T-helper 2 cell treated with Interferon-gamma antibody and Interleukin-4, amounts not matched to agents 5 μg/mL and 100 μg/mL, for 36 hours (primary cell): ENCODE measurements at regions not wholly inside any gene's neighbourhood (a gene's known extent, or its start where the extent isn't known, plus 50 kb on each side); places are given as distances from the start of the nearest gene placed in this dataset.

ENCODE experiments used
- DNase-seq: peaks from one replicate; pipeline ENCODE4 v3.0.0; 2021; ENCODE audit warnings: low spot score
- H3K27ac Mint-ChIP-seq: one replicate; pipeline ENCODE4 v1.8.0; 2021; ENCODE audit warnings: mild to moderate bottlenecking, mixed read lengths
- H3K27me3 Mint-ChIP-seq: one replicate; pipeline ENCODE4 v1.8.0; 2021; ENCODE audit warnings: low read depth, mixed read lengths
- H3K36me3 Mint-ChIP-seq: one replicate; pipeline ENCODE4 v1.8.0; 2021; ENCODE audit warnings: low read depth, mixed read lengths
- H3K4me1 Mint-ChIP-seq: one replicate; pipeline ENCODE4 v1.8.0; 2021; ENCODE audit warnings: low read depth, mixed read lengths
- H3K4me3 Mint-ChIP-seq: one replicate; pipeline ENCODE4 v1.8.0; 2022; ENCODE audit warnings: mild to moderate bottlenecking, moderate library complexity, mixed read lengths
- H3K9me3 Mint-ChIP-seq: one replicate; pipeline ENCODE4 v1.8.0; 2021; ENCODE audit warnings: mixed read lengths

DNA sequence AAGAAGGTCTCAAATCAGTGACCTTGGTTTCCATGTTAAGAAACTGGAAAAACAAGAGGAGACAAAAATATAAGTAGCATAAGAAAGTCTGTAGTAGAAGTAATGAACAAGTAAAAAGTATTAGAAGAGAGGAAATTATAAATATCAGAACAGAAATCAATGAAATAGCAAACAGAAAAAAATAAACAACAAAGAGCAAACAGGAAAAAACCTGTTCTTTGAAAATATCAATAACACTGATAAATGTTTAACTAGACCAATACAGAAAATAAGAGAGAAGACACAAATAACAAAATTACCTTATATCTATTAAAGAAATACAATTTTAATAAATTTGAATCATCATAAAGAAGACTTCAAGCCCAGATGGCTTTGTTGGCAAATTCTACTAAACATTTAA lies 113.3 kb downstream of the MAIP1 start:
- H3K4me3 Mint-ChIP-seq = no peak overlapping the region
- no peak overlapping the region for H3K27ac Mint-ChIP-seq
- H3K36me3 Mint-ChIP-seq = no peaks in the 10 kb centered on the region
- no peak for DNase-seq
- peaks cover 9% of the 10 kb centered on the region for H3K9me3 Mint-ChIP-seq
- peaks cover 2% of the 10 kb centered on the region for H3K27me3 Mint-ChIP-seq
- H3K4me1 Mint-ChIP-seq = no peaks in the 10 kb centered on the region

- peaks cover 13% of the 10 kb centered on the region for H3K27me3 Mint-ChIP-seq
- H3K27ac Mint-ChIP-seq = no peak overlapping the region
- no peak overlapping the region for H3K4me3 Mint-ChIP-seq
- DNase-seq = no peak
- H3K9me3 Mint-ChIP-seq = peaks cover 4% of the 10 kb centered on the region
- H3K4me1 Mint-ChIP-seq = no peaks in the 10 kb centered on the region
- H3K36me3 Mint-ChIP-seq = no peaks in the 10 kb centered on the region
Measured at GRCh38 chr2:200077210-200077650, 121.8 kb downstream of the MAIP1 start.

DNA sequence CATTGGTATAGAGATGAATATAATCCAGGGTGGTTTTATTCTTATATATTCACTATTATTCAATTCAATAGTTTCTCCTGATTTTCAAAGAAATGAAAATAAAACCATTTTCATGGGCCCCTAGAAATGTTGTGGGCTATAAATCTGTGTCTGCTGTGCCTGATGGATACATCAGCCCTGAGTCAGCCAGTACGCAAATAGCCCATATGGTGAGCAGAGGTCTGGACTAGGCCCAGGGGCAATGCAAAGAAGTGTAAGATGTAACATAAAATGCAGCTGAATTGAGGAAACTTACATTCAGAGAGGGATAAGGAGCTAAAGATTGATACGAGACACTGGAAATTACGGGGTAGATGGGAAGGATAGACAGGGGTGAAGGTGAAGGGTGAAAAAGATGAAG lies 122.5 kb downstream of the MAIP1 start:
- DNase-seq = no peak
- no peak overlapping the region for H3K4me3 Mint-ChIP-seq

GRCh38 chr2:200079356-200079755 lies 124.0 kb downstream of the MAIP1 start:
- H3K36me3 Mint-ChIP-seq = no peaks in the 10 kb centered on the region
- H3K4me3 Mint-ChIP-seq = no peak overlapping the region
- DNase-seq = no peak
- H3K4me1 Mint-ChIP-seq = no peaks in the 10 kb centered on the region
- no peak overlapping the region for H3K27ac Mint-ChIP-seq
- peaks cover 13% of the 10 kb centered on the region for H3K27me3 Mint-ChIP-seq
- H3K9me3 Mint-ChIP-seq = no peaks in the 10 kb centered on the region

More for the DNA sequence above, 122.5 kb downstream of the MAIP1 start:
- peaks cover 15% of the 10 kb centered on the region for H3K27me3 Mint-ChIP-seq
- peaks cover 2% of the 10 kb centered on the region for H3K9me3 Mint-ChIP-seq
- H3K4me1 Mint-ChIP-seq = no peaks in the 10 kb centered on the region
- no peak overlapping the region for H3K27ac Mint-ChIP-seq
- H3K36me3 Mint-ChIP-seq = no peaks in the 10 kb centered on the region

- H3K4me1 Mint-ChIP-seq = no peaks in the 10 kb centered on the region
- H3K27me3 Mint-ChIP-seq = peaks cover 11% of the 10 kb centered on the region
- no peaks in the 10 kb centered on the region for H3K36me3 Mint-ChIP-seq
- H3K27ac Mint-ChIP-seq = no peak overlapping the region
- no peaks in the 10 kb centered on the region for H3K9me3 Mint-ChIP-seq
- H3K4me3 Mint-ChIP-seq = no peak overlapping the region
- DNase-seq = no peak
Measured at GRCh38 chr2:200081236-200081635, 125.9 kb downstream of the MAIP1 start.

- H3K4me3 Mint-ChIP-seq = no peak overlapping the region
- no peak overlapping the region for H3K27ac Mint-ChIP-seq
- no peaks in the 10 kb centered on the region for H3K9me3 Mint-ChIP-seq
- no peak for DNase-seq
- H3K27me3 Mint-ChIP-seq = peaks cover 11% of the 10 kb centered on the region
- no peaks in the 10 kb centered on the region for H3K36me3 Mint-ChIP-seq
- H3K4me1 Mint-ChIP-seq = no peaks in the 10 kb centered on the region
Measured at GRCh38 chr2:200081811-200082210, 126.4 kb downstream of the MAIP1 start.

GRCh38 chr2:200084036-200084435 lies 128.7 kb downstream of the MAIP1 start:
- H3K4me3 Mint-ChIP-seq = no peak overlapping the region
- peaks cover 11% of the 10 kb centered on the region for H3K27me3 Mint-ChIP-seq
- H3K9me3 Mint-ChIP-seq = no peaks in the 10 kb centered on the region
- H3K36me3 Mint-ChIP-seq = no peaks in the 10 kb centered on the region
- H3K4me1 Mint-ChIP-seq = no peaks in the 10 kb centered on the region
- H3K27ac Mint-ChIP-seq = no peak overlapping the region
- DNase-seq = no peak

DNA sequence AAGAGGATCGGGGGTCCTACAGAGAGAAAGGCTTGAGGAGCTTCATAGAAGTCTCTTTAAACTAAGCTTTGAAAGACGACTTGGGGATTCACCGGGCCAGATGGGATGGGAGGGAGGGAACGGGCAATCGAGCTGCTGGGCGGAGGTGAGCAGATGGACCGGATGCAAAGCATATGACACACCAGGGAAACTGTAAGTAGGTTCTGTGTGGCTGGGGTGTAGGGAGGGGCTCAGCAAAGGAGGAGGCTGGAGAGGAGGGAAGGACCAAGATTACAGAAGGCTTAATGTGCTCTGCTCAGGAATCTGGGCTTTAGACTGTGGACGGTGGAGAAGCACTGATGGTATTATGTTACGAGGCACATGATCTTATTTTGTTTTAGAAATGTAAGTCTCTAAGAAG lies 131.5 kb downstream of the MAIP1 start:
- Mint-ChIP-seq H3K4me3 (no peak overlapping the region), H3K27me3 (peaks cover 5% of the 10 kb centered on the region), H3K9me3 (no peaks in the 10 kb centered on the region), H3K27ac (no peak overlapping the region), H3K36me3 (no peaks in the 10 kb centered on the region), H3K4me1 (no peaks in the 10 kb centered on the region)
- DNase-seq = no peak

DNA sequence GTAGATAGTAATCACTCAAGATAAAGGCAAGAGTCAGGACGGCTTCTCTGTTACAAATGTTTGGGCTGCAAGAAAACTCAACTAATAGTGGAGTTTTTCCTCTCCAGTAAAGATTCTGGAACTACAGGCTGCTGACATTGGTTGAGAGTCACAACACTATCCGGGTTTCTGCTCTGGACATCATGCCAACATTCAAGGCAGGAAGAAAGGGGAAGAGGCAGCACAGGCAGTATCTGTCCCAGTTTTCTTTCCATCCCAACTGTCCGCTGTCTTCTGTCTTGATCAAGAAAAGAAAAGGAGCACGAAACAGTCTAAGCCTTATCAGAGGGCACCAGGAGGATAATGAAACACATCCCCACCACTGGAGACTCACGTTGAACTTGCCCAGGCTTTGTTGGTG lies 132.1 kb downstream of the MAIP1 start:
- Mint-ChIP-seq H3K4me3 (no peak overlapping the region), H3K27ac (no peak overlapping the region), H3K4me1 (no peaks in the 10 kb centered on the region), H3K27me3 (peaks cover 6% of the 10 kb centered on the region), H3K36me3 (no peaks in the 10 kb centered on the region), H3K9me3 (no peaks in the 10 kb centered on the region)
- DNase-seq = no peak

GRCh38 chr2:200089040-200089755 lies 133.8 kb downstream of the MAIP1 start:
- no peaks in the 10 kb centered on the region for H3K36me3 Mint-ChIP-seq
- H3K27me3 Mint-ChIP-seq = peaks cover 5% of the 10 kb centered on the region
- no peaks in the 10 kb centered on the region for H3K4me1 Mint-ChIP-seq
- no peak overlapping the region for H3K27ac Mint-ChIP-seq
- no peak overlapping the region for H3K4me3 Mint-ChIP-seq
- no peaks in the 10 kb centered on the region for H3K9me3 Mint-ChIP-seq
- DNase-seq = no peak

DNA sequence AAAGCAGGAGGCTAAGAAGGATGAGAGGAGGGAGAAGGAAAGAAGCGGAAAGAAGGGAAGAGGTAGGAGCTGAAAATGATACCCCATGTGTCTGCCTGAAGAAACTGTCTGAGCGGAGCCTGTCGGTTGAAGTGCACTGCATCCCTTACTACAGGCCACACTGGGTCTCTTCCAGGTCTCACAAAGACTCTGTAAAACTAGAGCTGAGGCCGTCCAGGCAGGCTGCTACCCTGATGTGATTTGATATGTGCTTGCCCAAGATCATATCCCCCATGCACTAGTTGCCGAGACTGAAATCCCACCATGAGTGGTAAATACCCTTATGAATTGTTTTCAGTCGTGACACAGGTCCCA lies 134.4 kb downstream of the MAIP1 start:
- H3K27ac Mint-ChIP-seq = no peak overlapping the region
- no peaks in the 10 kb centered on the region for H3K9me3 Mint-ChIP-seq
- H3K4me3 Mint-ChIP-seq = no peak overlapping the region
- no peaks in the 10 kb centered on the region for H3K36me3 Mint-ChIP-seq
- DNase-seq = no peak
- H3K27me3 Mint-ChIP-seq = peaks cover 5% of the 10 kb centered on the region
- H3K4me1 Mint-ChIP-seq = no peaks in the 10 kb centered on the region

DNA sequence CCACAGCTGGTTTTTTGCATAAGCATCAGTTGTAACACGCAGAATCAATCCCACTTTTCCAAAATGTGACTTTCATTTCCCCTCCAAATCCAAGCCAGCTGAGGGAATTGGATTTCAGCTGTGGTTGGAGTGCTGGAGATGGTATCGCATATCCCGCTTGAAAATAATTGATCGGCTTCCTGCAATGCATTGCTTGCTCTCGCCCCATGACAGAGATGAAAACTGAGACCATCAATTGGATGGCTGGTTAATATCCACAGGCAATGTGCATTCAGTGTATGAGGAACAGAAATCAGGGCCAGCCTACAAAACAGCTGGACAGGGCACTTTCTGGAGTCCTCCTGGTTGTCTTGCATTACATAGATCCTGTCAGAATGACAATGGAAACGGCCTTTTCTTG lies 135.3 kb downstream of the MAIP1 start:
- no peak overlapping the region for H3K4me3 Mint-ChIP-seq
- no peaks in the 10 kb centered on the region for H3K4me1 Mint-ChIP-seq
- H3K36me3 Mint-ChIP-seq = no peaks in the 10 kb centered on the region
- no peaks in the 10 kb centered on the region for H3K9me3 Mint-ChIP-seq
- H3K27ac Mint-ChIP-seq = no peak overlapping the region
- no peak for DNase-seq
- H3K27me3 Mint-ChIP-seq = peaks cover 5% of the 10 kb centered on the region

DNA sequence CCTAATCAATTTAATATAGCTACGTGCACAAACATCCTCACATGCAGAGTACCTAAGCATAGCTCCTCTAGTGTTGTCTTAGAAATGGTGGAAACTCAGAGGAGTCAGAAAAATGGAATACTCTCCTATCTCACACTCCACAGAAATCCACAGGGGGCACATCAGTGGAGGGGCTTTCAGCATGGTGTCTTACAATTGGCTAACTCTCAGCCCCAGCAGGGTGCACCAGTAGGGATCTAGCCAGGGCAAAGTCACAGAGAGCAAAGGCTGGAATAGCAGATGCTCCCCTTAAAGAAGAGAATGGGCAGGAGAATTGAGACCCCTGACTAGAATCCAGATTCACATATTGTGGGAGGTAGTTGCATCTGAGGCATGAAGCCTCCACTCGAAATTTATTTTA lies 135.7 kb downstream of the MAIP1 start:
- Mint-ChIP-seq H3K36me3 (no peaks in the 10 kb centered on the region), H3K27me3 (peaks cover 5% of the 10 kb centered on the region), H3K9me3 (no peaks in the 10 kb centered on the region), H3K4me1 (no peaks in the 10 kb centered on the region), H3K27ac (no peak overlapping the region), H3K4me3 (no peak overlapping the region)
- no peak for DNase-seq

DNA sequence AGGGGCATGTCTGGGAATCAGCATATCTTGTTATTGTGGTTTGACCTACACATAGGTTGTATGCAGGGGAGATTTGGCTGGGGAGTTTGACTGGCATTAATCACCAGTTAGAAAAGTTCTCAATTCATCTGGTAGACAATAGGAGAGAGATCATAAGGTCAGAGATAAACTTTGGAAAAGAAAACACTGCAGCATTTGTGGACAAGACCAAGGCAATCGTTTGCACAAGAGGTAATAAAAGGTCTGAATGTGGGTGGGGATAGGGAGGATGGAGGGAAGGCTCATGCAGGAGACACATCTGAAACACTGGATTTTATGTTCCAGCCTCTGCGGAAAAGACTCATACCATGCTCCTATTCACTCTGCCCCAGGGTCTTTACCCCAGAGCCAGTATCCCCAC lies 136.9 kb downstream of the MAIP1 start:
- no peaks in the 10 kb centered on the region for H3K9me3 Mint-ChIP-seq
- H3K4me1 Mint-ChIP-seq = no peaks in the 10 kb centered on the region
- no peak overlapping the region for H3K4me3 Mint-ChIP-seq
- H3K27me3 Mint-ChIP-seq = peaks cover 7% of the 10 kb centered on the region
- no peak overlapping the region for H3K27ac Mint-ChIP-seq
- no peaks in the 10 kb centered on the region for H3K36me3 Mint-ChIP-seq
- no peak for DNase-seq

GRCh38 chr2:200095436-200095835 lies 140.1 kb downstream of the MAIP1 start:
- Mint-ChIP-seq H3K9me3 (no peaks in the 10 kb centered on the region), H3K36me3 (no peaks in the 10 kb centered on the region), H3K4me3 (no peak overlapping the region), H3K4me1 (no peaks in the 10 kb centered on the region), H3K27ac (no peak overlapping the region), H3K27me3 (peaks cover 10% of the 10 kb centered on the region)
- no peak for DNase-seq
